ENCODE measurements at regions not wholly inside any gene's neighbourhood (a gene's known extent, or its start where the extent isn't known, plus 50 kb on each side); places are given as distances from the start of the nearest gene placed in this dataset.

DNA sequence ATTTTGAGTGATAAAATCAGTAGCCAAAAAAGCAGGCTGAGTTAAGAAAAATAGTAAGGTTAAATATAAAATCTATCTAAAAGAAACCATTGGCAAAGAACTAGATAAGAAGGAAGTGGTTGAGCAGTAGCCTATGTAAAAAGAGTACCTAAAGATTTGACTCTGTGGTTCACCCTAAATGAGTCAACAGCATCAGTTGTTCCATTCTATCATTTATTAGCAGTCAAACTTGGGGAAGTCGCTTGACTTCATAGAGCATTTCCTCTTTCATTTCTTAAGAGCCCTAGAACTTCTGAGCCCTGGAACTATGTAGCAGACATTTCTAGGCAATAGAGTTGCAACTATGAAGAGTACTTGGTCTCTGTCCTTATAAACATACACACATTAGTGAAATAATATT lies 381.7 kb downstream of the NUP35 start:
- TF ChIP-seq, protein P1, sequence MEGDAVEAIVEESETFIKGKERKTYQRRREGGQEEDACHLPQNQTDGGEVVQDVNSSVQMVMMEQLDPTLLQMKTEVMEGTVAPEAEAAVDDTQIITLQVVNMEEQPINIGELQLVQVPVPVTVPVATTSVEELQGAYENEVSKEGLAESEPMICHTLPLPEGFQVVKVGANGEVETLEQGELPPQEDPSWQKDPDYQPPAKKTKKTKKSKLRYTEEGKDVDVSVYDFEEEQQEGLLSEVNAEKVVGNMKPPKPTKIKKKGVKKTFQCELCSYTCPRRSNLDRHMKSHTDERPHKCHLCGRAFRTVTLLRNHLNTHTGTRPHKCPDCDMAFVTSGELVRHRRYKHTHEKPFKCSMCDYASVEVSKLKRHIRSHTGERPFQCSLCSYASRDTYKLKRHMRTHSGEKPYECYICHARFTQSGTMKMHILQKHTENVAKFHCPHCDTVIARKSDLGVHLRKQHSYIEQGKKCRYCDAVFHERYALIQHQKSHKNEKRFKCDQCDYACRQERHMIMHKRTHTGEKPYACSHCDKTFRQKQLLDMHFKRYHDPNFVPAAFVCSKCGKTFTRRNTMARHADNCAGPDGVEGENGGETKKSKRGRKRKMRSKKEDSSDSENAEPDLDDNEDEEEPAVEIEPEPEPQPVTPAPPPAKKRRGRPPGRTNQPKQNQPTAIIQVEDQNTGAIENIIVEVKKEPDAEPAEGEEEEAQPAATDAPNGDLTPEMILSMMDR (conservative IDR thresholded peaks at IDR 0.05 in 1 of 2, IDR thresholded peaks at IDR 0.05 in 1 of 2; ENCODE audit: extremely low read depth in 1 of 2, insufficient read depth in 1 of 2, low read depth in 1 of 2, low read length in 2 of 2): no peak
- no peak for TF ChIP-seq EZH2 (IDR thresholded peaks at IDR 0.05; ENCODE audit: borderline replicate concordance, low read length)

All from mammary epithelial cell (primary cell).